WTC11 (cell line): ENCODE measurements at regions not wholly inside any gene's neighbourhood (a gene's known extent, or its start where the extent isn't known, plus 50 kb on each side); places are given as distances from the start of the nearest gene placed in this dataset.

ENCODE experiments used
- ATAC-seq: fragments of 200-7000 bp; cut with Tn5 transposase; 2 replicates; pipeline ENCODE4 v1.10.0; 2021; ENCODE audit warnings: mild to moderate bottlenecking, moderate library complexity
- CTCF ChIA-PET: fragments of 300-600 bp; sonication (Branson Sonifier 250); formaldehyde crosslinking; loops from one replicate; lab custom pipeline; 2021; ENCODE audit warnings: antibody characterized with exemption; lab: Charles Lee
- POLR2A ChIA-PET: fragments of 350-600 bp; sonication (Branson Sonifier 250); formaldehyde crosslinking; loops from one replicate; lab custom pipeline; 2021; ENCODE audit warnings: antibody characterized with exemption; lab: Charles Lee
- DNase-seq: peaks from one replicate; pipeline ENCODE4 v3.0.0; 2021; ENCODE audit warnings: low spot score
- H3K27ac Mint-ChIP-seq: 2 replicates; pipeline ENCODE4 v1.8.0; 2021; ENCODE audit warnings: mixed read lengths
- H3K27me3 Mint-ChIP-seq: 2 replicates; pipeline ENCODE4 v1.8.0; 2021; ENCODE audit warnings: low read depth, mild to moderate bottlenecking, moderate library complexity, mixed read lengths
- H3K36me3 Mint-ChIP-seq: 2 replicates; pipeline ENCODE4 v1.8.0; 2021; ENCODE audit warnings: mixed read lengths
- H3K4me1 Mint-ChIP-seq: 2 replicates; pipeline ENCODE4 v1.8.0; 2022; ENCODE audit warnings: mixed read lengths
- H3K4me3 Mint-ChIP-seq: 2 replicates; pipeline ENCODE4 v1.8.0; 2021; ENCODE audit warnings: mild to moderate bottlenecking, moderate library complexity, mixed read lengths
- H3K9me3 Mint-ChIP-seq: 2 replicates; pipeline ENCODE4 v1.8.0; 2021; ENCODE audit warnings: mixed read lengths
- EMX1 ChIP-seq: fragments of 250-450 bp; sonication (Bioruptor Pico); IDR thresholded peaks from 2 replicates; pipeline ENCODE4 v1.8.0; 2021; ENCODE audit warnings: mild to moderate bottlenecking
- ETV6 ChIP-seq: sonication (generic); formaldehyde crosslinking; IDR thresholded peaks from 2 replicates; pipeline ENCODE4 v1.8.1; 2022; ENCODE audit warnings: mild to moderate bottlenecking, missing genetic modification reagents
- HMGA2 ChIP-seq: fragments of 250-450 bp; sonication (Bioruptor Pico); IDR thresholded peaks from 2 replicates; pipeline ENCODE4 v1.4.0; 2021; ENCODE audit warnings: mild to moderate bottlenecking, moderate library complexity
- JUN ChIP-seq: sonication (generic); formaldehyde crosslinking; IDR thresholded peaks from 2 replicates; pipeline ENCODE4 v1.8.0; 2023; ENCODE audit warnings: mild to moderate bottlenecking, missing genetic modification reagents
- MXD4 ChIP-seq: fragments of 250-450 bp; sonication (Bioruptor Pico); IDR thresholded peaks from 2 replicates; pipeline ENCODE4 v1.8.0; 2021; ENCODE audit warnings: mild to moderate bottlenecking, moderate library complexity, borderline replicate concordance
- NFE2L1 ChIP-seq: sonication (generic); formaldehyde crosslinking; IDR thresholded peaks from 2 replicates; pipeline ENCODE4 v1.8.1; 2023; ENCODE audit warnings: missing genetic modification reagents
- NR1H2 ChIP-seq: sonication (generic); formaldehyde crosslinking; IDR thresholded peaks from 2 replicates; pipeline ENCODE4 v1.9.0; 2021; ENCODE audit warnings: mild to moderate bottlenecking, moderate library complexity, missing genetic modification reagents
- SMAD3 ChIP-seq: sonication (generic); formaldehyde crosslinking; IDR thresholded peaks from 2 replicates; pipeline ENCODE4 v1.8.0; 2022; ENCODE audit warnings: missing genetic modification reagents, mild to moderate bottlenecking, borderline replicate concordance
- TP53 ChIP-seq: sonication (generic); formaldehyde crosslinking; IDR thresholded peaks from 2 replicates; pipeline ENCODE4 v1.8.1; 2023; ENCODE audit warnings: mild to moderate bottlenecking, missing genetic modification reagents
- ZNF121 ChIP-seq: sonication (generic); formaldehyde crosslinking; IDR thresholded peaks from 2 replicates; pipeline ENCODE4 v1.8.0; 2023; ENCODE audit warnings: missing genetic modification reagents
- ZNF416 ChIP-seq: fragments of 250-450 bp; sonication (Bioruptor Pico); IDR thresholded peaks from 2 replicates; pipeline ENCODE4 v1.9.0; 2021; ENCODE audit warnings: mild to moderate bottlenecking, inconsistent platforms
- TF ChIP-seq, protein P1 (sequence below): sonication (generic); formaldehyde crosslinking; conservative IDR thresholded peaks from 2 replicates; pipeline ENCODE4 v1.8.1; 2023; ENCODE audit warnings: mild to moderate bottlenecking, low read depth, missing genetic modification reagents, moderate library complexity
- TF ChIP-seq, protein P2 (sequence below): sonication (generic); formaldehyde crosslinking; IDR thresholded peaks from 2 replicates; pipeline ENCODE4 v1.8.0; 2023; ENCODE audit warnings: missing genetic modification reagents, mild to moderate bottlenecking, borderline replicate concordance
- TF ChIP-seq, protein P3 (sequence below): sonication (generic); formaldehyde crosslinking; IDR thresholded peaks from 2 replicates; pipeline ENCODE4 v1.8.1; 2022; ENCODE audit warnings: low read depth, mild to moderate bottlenecking, moderate library complexity, missing genetic modification reagents, borderline replicate concordance
- TF ChIP-seq, protein P4 (sequence below): sonication (generic); formaldehyde crosslinking; IDR thresholded peaks from 2 replicates; pipeline ENCODE4 v1.8.0; 2022; ENCODE audit warnings: mild to moderate bottlenecking, missing genetic modification reagents
- TF ChIP-seq, protein P5 (sequence below): sonication (generic); formaldehyde crosslinking; IDR thresholded peaks from 2 replicates; pipeline ENCODE4 v1.8.1; 2022; ENCODE audit warnings: missing genetic modification reagents, borderline replicate concordance
- TF ChIP-seq, protein P6 (sequence below): sonication (generic); formaldehyde crosslinking; IDR thresholded peaks from 2 replicates; pipeline ENCODE4 v1.8.1; 2022; ENCODE audit warnings: mild to moderate bottlenecking, moderate library complexity, missing genetic modification reagents
- TF ChIP-seq, protein P7 (sequence below): fragments of 250-450 bp; sonication (Bioruptor Pico); IDR thresholded peaks from 2 replicates; pipeline ENCODE4 v1.8.0; 2021; ENCODE audit warnings: mild to moderate bottlenecking

DNA sequence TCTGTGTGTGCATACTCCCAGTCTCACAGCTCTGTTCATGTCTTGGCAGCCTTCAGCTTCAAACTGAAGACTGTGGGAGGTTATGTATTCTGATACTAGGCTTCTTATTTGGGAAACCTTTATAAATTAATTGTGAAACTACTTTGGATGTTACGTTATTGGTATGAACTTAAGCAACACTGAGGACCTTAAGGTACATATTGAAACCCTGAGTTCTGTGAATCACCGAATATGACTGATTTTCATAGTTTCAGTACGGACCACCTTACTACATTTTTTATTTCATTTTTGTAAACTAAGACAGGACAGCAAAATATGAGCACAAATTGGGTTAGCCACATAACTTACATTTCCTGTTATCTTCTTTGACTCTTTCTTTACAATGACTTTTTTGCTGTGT is 498.4 kb downstream of the PDGFC start (continued):
- TF ChIP-seq MXD4 (CRISPR knock-in tag): no peak
- TF ChIP-seq, protein P1, sequence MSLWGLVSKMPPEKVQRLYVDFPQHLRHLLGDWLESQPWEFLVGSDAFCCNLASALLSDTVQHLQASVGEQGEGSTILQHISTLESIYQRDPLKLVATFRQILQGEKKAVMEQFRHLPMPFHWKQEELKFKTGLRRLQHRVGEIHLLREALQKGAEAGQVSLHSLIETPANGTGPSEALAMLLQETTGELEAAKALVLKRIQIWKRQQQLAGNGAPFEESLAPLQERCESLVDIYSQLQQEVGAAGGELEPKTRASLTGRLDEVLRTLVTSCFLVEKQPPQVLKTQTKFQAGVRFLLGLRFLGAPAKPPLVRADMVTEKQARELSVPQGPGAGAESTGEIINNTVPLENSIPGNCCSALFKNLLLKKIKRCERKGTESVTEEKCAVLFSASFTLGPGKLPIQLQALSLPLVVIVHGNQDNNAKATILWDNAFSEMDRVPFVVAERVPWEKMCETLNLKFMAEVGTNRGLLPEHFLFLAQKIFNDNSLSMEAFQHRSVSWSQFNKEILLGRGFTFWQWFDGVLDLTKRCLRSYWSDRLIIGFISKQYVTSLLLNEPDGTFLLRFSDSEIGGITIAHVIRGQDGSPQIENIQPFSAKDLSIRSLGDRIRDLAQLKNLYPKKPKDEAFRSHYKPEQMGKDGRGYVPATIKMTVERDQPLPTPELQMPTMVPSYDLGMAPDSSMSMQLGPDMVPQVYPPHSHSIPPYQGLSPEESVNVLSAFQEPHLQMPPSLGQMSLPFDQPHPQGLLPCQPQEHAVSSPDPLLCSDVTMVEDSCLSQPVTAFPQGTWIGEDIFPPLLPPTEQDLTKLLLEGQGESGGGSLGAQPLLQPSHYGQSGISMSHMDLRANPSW (CRISPR knock-in tag): no peak
- TF ChIP-seq, protein P2, sequence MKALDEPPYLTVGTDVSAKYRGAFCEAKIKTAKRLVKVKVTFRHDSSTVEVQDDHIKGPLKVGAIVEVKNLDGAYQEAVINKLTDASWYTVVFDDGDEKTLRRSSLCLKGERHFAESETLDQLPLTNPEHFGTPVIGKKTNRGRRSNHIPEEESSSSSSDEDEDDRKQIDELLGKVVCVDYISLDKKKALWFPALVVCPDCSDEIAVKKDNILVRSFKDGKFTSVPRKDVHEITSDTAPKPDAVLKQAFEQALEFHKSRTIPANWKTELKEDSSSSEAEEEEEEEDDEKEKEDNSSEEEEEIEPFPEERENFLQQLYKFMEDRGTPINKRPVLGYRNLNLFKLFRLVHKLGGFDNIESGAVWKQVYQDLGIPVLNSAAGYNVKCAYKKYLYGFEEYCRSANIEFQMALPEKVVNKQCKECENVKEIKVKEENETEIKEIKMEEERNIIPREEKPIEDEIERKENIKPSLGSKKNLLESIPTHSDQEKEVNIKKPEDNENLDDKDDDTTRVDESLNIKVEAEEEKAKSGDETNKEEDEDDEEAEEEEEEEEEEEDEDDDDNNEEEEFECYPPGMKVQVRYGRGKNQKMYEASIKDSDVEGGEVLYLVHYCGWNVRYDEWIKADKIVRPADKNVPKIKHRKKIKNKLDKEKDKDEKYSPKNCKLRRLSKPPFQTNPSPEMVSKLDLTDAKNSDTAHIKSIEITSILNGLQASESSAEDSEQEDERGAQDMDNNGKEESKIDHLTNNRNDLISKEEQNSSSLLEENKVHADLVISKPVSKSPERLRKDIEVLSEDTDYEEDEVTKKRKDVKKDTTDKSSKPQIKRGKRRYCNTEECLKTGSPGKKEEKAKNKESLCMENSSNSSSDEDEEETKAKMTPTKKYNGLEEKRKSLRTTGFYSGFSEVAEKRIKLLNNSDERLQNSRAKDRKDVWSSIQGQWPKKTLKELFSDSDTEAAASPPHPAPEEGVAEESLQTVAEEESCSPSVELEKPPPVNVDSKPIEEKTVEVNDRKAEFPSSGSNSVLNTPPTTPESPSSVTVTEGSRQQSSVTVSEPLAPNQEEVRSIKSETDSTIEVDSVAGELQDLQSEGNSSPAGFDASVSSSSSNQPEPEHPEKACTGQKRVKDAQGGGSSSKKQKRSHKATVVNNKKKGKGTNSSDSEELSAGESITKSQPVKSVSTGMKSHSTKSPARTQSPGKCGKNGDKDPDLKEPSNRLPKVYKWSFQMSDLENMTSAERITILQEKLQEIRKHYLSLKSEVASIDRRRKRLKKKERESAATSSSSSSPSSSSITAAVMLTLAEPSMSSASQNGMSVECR (CRISPR knock-in tag): no peak
- TF ChIP-seq, protein P3, sequence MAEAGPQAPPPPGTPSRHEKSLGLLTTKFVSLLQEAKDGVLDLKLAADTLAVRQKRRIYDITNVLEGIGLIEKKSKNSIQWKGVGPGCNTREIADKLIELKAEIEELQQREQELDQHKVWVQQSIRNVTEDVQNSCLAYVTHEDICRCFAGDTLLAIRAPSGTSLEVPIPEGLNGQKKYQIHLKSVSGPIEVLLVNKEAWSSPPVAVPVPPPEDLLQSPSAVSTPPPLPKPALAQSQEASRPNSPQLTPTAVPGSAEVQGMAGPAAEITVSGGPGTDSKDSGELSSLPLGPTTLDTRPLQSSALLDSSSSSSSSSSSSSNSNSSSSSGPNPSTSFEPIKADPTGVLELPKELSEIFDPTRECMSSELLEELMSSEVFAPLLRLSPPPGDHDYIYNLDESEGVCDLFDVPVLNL (CRISPR knock-in tag): no peak
- TF ChIP-seq JUN (CRISPR knock-in tag): no peak
- TF ChIP-seq EMX1 (CRISPR knock-in tag): no peak

DNA sequence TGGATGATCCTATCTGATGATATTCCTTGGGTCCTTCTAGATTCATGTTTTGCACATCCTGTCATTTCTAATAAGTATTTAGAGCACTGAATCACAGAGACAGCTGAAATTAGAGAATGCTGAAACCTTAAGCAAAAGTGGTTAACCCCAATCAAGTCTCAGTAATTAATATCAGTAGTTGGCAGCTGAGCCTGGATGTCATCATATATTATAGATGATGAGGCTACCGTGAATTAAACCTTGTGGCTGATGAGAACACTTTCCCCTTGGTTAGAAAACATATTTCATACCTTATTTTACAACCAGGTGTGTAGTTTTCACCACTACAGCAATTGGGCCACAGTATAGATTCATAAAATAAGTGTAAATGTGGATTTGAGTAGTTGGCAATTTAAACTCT is 499.0 kb downstream of the PDGFC start:
- no peaks in the 10 kb centered on the region for H3K36me3 Mint-ChIP-seq
- TF ChIP-seq, protein P3 (CRISPR knock-in tag): no peak
- TF ChIP-seq ETV6 (no peak), SMAD3 (CRISPR knock-in tag) (no peak), NFE2L1 (CRISPR knock-in tag) (no peak), TP53 (CRISPR knock-in tag) (no peak), HMGA2 (CRISPR knock-in tag) (no peak)
- TF ChIP-seq, all 79 proteins: peak for 0
- no peak for DNase-seq
- no peak for ATAC-seq
- ChIA-PET CTCF (no interaction called here), POLR2A (no interaction called here)
- Mint-ChIP-seq H3K4me1 (peaks cover 5% of the 10 kb centered on the region; the same call in 1 of the 2 replicates), H3K4me3 (no peak overlapping the region), H3K27ac (no peak overlapping the region), H3K27me3 (no peaks in the 10 kb centered on the region), H3K9me3 (peaks cover 8% of the 10 kb centered on the region)

DNA sequence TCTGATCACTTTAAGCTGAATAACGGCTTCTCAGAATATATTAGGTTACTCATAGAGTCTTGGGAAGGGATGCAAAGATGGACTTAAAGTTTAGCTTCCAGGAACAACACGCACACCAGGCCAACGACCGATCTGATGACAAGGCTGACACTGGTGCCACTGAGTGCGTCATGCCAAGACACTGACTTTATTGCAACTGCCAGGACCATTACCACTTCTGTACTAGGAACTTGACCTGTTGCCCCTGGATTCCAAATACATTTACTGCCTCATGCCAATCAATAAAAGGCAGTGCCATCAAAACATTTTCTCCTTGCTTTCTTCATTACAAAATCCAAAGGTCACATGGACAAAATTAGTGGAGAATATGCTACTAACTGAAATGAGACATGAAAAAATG is 505.9 kb upstream of the CTSO start:
- ChIA-PET POLR2A (no interaction called here), CTCF (no interaction called here)
- no peak overlapping the region for H3K4me3 Mint-ChIP-seq
- H3K27me3 Mint-ChIP-seq: no peaks in the 10 kb centered on the region
- ATAC-seq: no peak
- H3K36me3 Mint-ChIP-seq: no peaks in the 10 kb centered on the region
- H3K9me3 Mint-ChIP-seq: peaks cover 14% of the 10 kb centered on the region
- no peak overlapping the region for H3K27ac Mint-ChIP-seq
- DNase-seq: no peak
- H3K4me1 Mint-ChIP-seq: no peaks in the 10 kb centered on the region
- TF ChIP-seq, protein P4, sequence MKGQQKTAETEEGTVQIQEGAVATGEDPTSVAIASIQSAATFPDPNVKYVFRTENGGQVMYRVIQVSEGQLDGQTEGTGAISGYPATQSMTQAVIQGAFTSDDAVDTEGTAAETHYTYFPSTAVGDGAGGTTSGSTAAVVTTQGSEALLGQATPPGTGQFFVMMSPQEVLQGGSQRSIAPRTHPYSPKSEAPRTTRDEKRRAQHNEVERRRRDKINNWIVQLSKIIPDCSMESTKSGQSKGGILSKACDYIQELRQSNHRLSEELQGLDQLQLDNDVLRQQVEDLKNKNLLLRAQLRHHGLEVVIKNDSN: no peak
- no peak for TF ChIP-seq ETV6
- TF ChIP-seq, protein P5, sequence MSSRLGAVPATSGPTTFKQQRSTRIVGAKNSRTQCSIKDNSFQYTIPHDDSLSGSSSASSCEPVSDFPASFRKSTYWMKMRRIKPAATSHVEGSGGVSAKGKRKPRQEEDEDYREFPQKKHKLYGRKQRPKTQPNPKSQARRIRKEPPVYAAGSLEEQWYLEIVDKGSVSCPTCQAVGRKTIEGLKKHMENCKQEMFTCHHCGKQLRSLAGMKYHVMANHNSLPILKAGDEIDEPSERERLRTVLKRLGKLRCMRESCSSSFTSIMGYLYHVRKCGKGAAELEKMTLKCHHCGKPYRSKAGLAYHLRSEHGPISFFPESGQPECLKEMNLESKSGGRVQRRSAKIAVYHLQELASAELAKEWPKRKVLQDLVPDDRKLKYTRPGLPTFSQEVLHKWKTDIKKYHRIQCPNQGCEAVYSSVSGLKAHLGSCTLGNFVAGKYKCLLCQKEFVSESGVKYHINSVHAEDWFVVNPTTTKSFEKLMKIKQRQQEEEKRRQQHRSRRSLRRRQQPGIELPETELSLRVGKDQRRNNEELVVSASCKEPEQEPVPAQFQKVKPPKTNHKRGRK (CRISPR knock-in tag): no peak
- no peak for TF ChIP-seq ZNF416
- TF ChIP-seq, protein P6, sequence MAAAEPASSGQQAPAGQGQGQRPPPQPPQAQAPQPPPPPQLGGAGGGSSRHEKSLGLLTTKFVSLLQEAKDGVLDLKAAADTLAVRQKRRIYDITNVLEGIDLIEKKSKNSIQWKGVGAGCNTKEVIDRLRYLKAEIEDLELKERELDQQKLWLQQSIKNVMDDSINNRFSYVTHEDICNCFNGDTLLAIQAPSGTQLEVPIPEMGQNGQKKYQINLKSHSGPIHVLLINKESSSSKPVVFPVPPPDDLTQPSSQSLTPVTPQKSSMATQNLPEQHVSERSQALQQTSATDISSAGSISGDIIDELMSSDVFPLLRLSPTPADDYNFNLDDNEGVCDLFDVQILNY (CRISPR knock-in tag): no peak
- no peak for TF ChIP-seq ZNF121
- TF ChIP-seq, protein P7, sequence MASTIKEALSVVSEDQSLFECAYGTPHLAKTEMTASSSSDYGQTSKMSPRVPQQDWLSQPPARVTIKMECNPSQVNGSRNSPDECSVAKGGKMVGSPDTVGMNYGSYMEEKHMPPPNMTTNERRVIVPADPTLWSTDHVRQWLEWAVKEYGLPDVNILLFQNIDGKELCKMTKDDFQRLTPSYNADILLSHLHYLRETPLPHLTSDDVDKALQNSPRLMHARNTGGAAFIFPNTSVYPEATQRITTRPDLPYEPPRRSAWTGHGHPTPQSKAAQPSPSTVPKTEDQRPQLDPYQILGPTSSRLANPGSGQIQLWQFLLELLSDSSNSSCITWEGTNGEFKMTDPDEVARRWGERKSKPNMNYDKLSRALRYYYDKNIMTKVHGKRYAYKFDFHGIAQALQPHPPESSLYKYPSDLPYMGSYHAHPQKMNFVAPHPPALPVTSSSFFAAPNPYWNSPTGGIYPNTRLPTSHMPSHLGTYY (CRISPR knock-in tag): no peak
- no peak for TF ChIP-seq NR1H2 (CRISPR knock-in tag)
